HG03575 (cell line): ENCODE measurements at regions not wholly inside any gene's neighbourhood (a gene's known extent, or its start where the extent isn't known, plus 50 kb on each side); places are given as distances from the start of the nearest gene placed in this dataset.
"Not testable (repeated sequence)": the region's sequence is repeated elsewhere in the genome, so short reads cannot be mapped to it uniquely, and the experiment has no call there.

ENCODE experiments used
- ATAC-seq: cut with Tn5 transposase; IDR thresholded peaks from one replicate; pipeline ENCODE4 v1.9.1; 2021; ENCODE audit not compliant: unreplicated experiment, insufficient number of reproducible peaks, low FRiP score; ENCODE audit errors: extremely low read depth

GRCh38 chr6:145092554-145092953 lies 642.8 kb downstream of the EPM2A start:
- ATAC-seq = no peak

- ATAC-seq = no peak
These were observed 642.1 kb downstream of the EPM2A start for GRCh38 chr6:145093226-145093625.

- no peak for ATAC-seq
These were observed 638.5 kb downstream of the EPM2A start for GRCh38 chr6:145096846-145097245.

- not testable (repeated sequence) for ATAC-seq
These were observed 637.2 kb downstream of the EPM2A start for GRCh38 chr6:145098127-145098526.

- no peak for ATAC-seq
These were observed 635.6 kb downstream of the EPM2A start for GRCh38 chr6:145099713-145100112.

GRCh38 chr6:145110109-145110508 lies 625.2 kb downstream of the EPM2A start:
- no peak for ATAC-seq

- not testable (repeated sequence) for ATAC-seq
These were observed 623.9 kb downstream of the EPM2A start for GRCh38 chr6:145111407-145111806.

- no peak for ATAC-seq
These were observed 622.6 kb downstream of the EPM2A start for GRCh38 chr6:145112711-145113148.

GRCh38 chr6:145115638-145116037 lies 619.7 kb downstream of the EPM2A start:
- no peak for ATAC-seq

- no peak for ATAC-seq
These were observed 618.6 kb downstream of the EPM2A start for GRCh38 chr6:145116591-145117178.

GRCh38 chr6:145118224-145118623 lies 617.1 kb downstream of the EPM2A start:
- ATAC-seq = no peak

- ATAC-seq = no peak
These were observed 616.2 kb downstream of the EPM2A start for GRCh38 chr6:145119081-145119480.

- ATAC-seq = no peak
These were observed 602.6 kb downstream of the EPM2A start for GRCh38 chr6:145132709-145133108.

- no peak for ATAC-seq
These were observed 599.6 kb downstream of the EPM2A start for GRCh38 chr6:145135702-145136101.

GRCh38 chr6:145137425-145137824 lies 597.9 kb downstream of the EPM2A start:
- no peak for ATAC-seq

GRCh38 chr6:145138469-145139139 lies 596.7 kb downstream of the EPM2A start:
- no peak for ATAC-seq

- no peak for ATAC-seq
These were observed 596.0 kb downstream of the EPM2A start for GRCh38 chr6:145139140-145139850.

- ATAC-seq = no peak
These were observed 595.4 kb downstream of the EPM2A start for GRCh38 chr6:145139895-145140294.

- no peak for ATAC-seq
These were observed 593.7 kb downstream of the EPM2A start for GRCh38 chr6:145141572-145141971.

- no peak for ATAC-seq
These were observed 592.4 kb downstream of the EPM2A start for GRCh38 chr6:145142958-145143357.
